ENCODE measurements at regions not wholly inside any gene's neighbourhood (a gene's known extent, or its start where the extent isn't known, plus 50 kb on each side); places are given as distances from the start of the nearest gene placed in this dataset.

- Histone ChIP-seq H3K9me3 (ENCODE audit: insufficient read depth, low read depth, low read length) (no peaks in the 10 kb centered on the region), H3K4me2 (ENCODE audit: low read length) (no peak overlapping the region), H3K79me2 (ENCODE audit: control insufficient read depth, insufficient read depth, low read length, poor library complexity) (no peaks in the 10 kb centered on the region), H3K4me3 (ENCODE audit: low read depth, low read length) (no peak overlapping the region), H2AK5ac (ENCODE audit: low read length) (no peak overlapping the region), H4K12ac (ENCODE audit: low read depth, low read length) (no peak overlapping the region), H3K4me1 (ENCODE audit: control insufficient read depth in 1 of 2, insufficient read depth in 2 of 2, low read length in 2 of 2) (no peaks in the 10 kb centered on the region), H2BK12ac (ENCODE audit: low read length) (no peak overlapping the region), H3K27me3 (ENCODE audit: insufficient read depth, low read length) (no peaks in the 10 kb centered on the region), H4K8ac (ENCODE audit: low read depth, low read length) (no peak overlapping the region), H3K36me3 (ENCODE audit: control insufficient read depth in 1 of 2, insufficient read depth in 2 of 2, low read length in 2 of 2) (no peaks in the 10 kb centered on the region), H3K79me1 (ENCODE audit: low read length) (no peaks in the 10 kb centered on the region), H3K27ac (ENCODE audit: low read depth, low read length) (no peak overlapping the region), H3K18ac (ENCODE audit: low read length) (no peak overlapping the region), H3K9ac (ENCODE audit: low read length) (no peak overlapping the region), H3K23ac (ENCODE audit: low read length) (no peak overlapping the region), H2BK5ac (ENCODE audit: low read depth, low read length, poor library complexity) (no peak overlapping the region), H2AFZ (ENCODE audit: insufficient read depth, low read length, poor library complexity) (no peak overlapping the region), H4K91ac (ENCODE audit: low read depth, low read length) (no peak overlapping the region), H3K14ac (ENCODE audit: low read length) (no peak overlapping the region), H2BK120ac (ENCODE audit: insufficient read depth, low read length, poor library complexity) (no peak overlapping the region), H3K4ac (ENCODE audit: low read depth, low read length) (no peak overlapping the region)
- DNase-seq, result no peak
- no CpG with 5 or more reads among the region's 3 CpGs for WGBS (ENCODE audit: extremely low coverage, insufficient coverage, insufficient read length)
Observed at GRCh38 chr2:228387776-228388175, 206.3 kb upstream of the SPHKAP start.

- Histone ChIP-seq H3K18ac (ENCODE audit: low read length) (no peak overlapping the region), H2AFZ (ENCODE audit: insufficient read depth, low read length, poor library complexity) (no peak overlapping the region), H3K27ac (ENCODE audit: low read depth, low read length) (no peak overlapping the region), H3K4me3 (ENCODE audit: low read depth, low read length) (no peak overlapping the region), H3K14ac (ENCODE audit: low read length) (no peak overlapping the region), H3K27me3 (ENCODE audit: insufficient read depth, low read length) (no peaks in the 10 kb centered on the region), H2BK5ac (ENCODE audit: low read depth, low read length, poor library complexity) (no peak overlapping the region), H3K79me1 (ENCODE audit: low read length) (no peaks in the 10 kb centered on the region), H4K91ac (ENCODE audit: low read depth, low read length) (no peak overlapping the region), H3K9me3 (ENCODE audit: insufficient read depth, low read depth, low read length) (no peaks in the 10 kb centered on the region), H2BK12ac (ENCODE audit: low read length) (no peak overlapping the region), H3K9ac (ENCODE audit: low read length) (no peak overlapping the region), H4K12ac (ENCODE audit: low read depth, low read length) (no peak overlapping the region), H3K4ac (ENCODE audit: low read depth, low read length) (no peak overlapping the region), H3K4me2 (ENCODE audit: low read length) (no peak overlapping the region), H3K36me3 (ENCODE audit: control insufficient read depth in 1 of 2, insufficient read depth in 2 of 2, low read length in 2 of 2) (no peaks in the 10 kb centered on the region), H2BK120ac (ENCODE audit: insufficient read depth, low read length, poor library complexity) (no peak overlapping the region), H3K79me2 (ENCODE audit: control insufficient read depth, insufficient read depth, low read length, poor library complexity) (no peaks in the 10 kb centered on the region), H4K8ac (ENCODE audit: low read depth, low read length) (no peak overlapping the region), H3K4me1 (ENCODE audit: control insufficient read depth in 1 of 2, insufficient read depth in 2 of 2, low read length in 2 of 2) (no peaks in the 10 kb centered on the region), H3K23ac (ENCODE audit: low read length) (no peak overlapping the region), H2AK5ac (ENCODE audit: low read length) (no peak overlapping the region)
- WGBS (ENCODE audit: extremely low coverage, insufficient coverage, insufficient read length), result no CpG with 5 or more reads among the region's 3 CpGs
- DNase-seq, result no peak
Observed at GRCh38 chr2:228378696-228379425, 197.4 kb upstream of the SPHKAP start.

GRCh38 chr2:228378233-228378632 is 196.7 kb upstream of the SPHKAP start:
- Histone ChIP-seq H3K18ac (ENCODE audit: low read length) (no peak overlapping the region), H2AFZ (ENCODE audit: insufficient read depth, low read length, poor library complexity) (no peak overlapping the region), H3K4me3 (ENCODE audit: low read depth, low read length) (no peak overlapping the region), H3K4me1 (ENCODE audit: control insufficient read depth in 1 of 2, insufficient read depth in 2 of 2, low read length in 2 of 2) (no peaks in the 10 kb centered on the region), H4K12ac (ENCODE audit: low read depth, low read length) (no peak overlapping the region), H3K27ac (ENCODE audit: low read depth, low read length) (no peak overlapping the region), H3K36me3 (ENCODE audit: control insufficient read depth in 1 of 2, insufficient read depth in 2 of 2, low read length in 2 of 2) (no peaks in the 10 kb centered on the region), H4K8ac (ENCODE audit: low read depth, low read length) (no peak overlapping the region), H2BK5ac (ENCODE audit: low read depth, low read length, poor library complexity) (no peak overlapping the region), H3K4me2 (ENCODE audit: low read length) (no peak overlapping the region), H3K79me2 (ENCODE audit: control insufficient read depth, insufficient read depth, low read length, poor library complexity) (no peaks in the 10 kb centered on the region), H3K9me3 (ENCODE audit: insufficient read depth, low read depth, low read length) (no peaks in the 10 kb centered on the region), H3K79me1 (ENCODE audit: low read length) (no peaks in the 10 kb centered on the region), H3K14ac (ENCODE audit: low read length) (no peak overlapping the region), H2BK120ac (ENCODE audit: insufficient read depth, low read length, poor library complexity) (no peak overlapping the region), H2AK5ac (ENCODE audit: low read length) (no peak overlapping the region), H3K23ac (ENCODE audit: low read length) (no peak overlapping the region), H3K4ac (ENCODE audit: low read depth, low read length) (no peak overlapping the region), H3K9ac (ENCODE audit: low read length) (no peak overlapping the region), H2BK12ac (ENCODE audit: low read length) (no peak overlapping the region), H3K27me3 (ENCODE audit: insufficient read depth, low read length) (no peaks in the 10 kb centered on the region), H4K91ac (ENCODE audit: low read depth, low read length) (no peak overlapping the region)
- WGBS (ENCODE audit: extremely low coverage, insufficient coverage, insufficient read length), result no CpG with 5 or more reads among the region's 2 CpGs
- DNase-seq, result no peak

GRCh38 chr2:228377533-228377932 is 196.0 kb upstream of the SPHKAP start:
- H4K91ac ChIP-seq (ENCODE audit: low read depth, low read length), result no peak overlapping the region
- H2BK12ac ChIP-seq (ENCODE audit: low read length), result no peak overlapping the region
- no peaks in the 10 kb centered on the region for H3K79me1 ChIP-seq (ENCODE audit: low read length)
- no peak overlapping the region for H3K4ac ChIP-seq (ENCODE audit: low read depth, low read length)
- H3K23ac ChIP-seq (ENCODE audit: low read length), result no peak overlapping the region
- no peaks in the 10 kb centered on the region for H3K79me2 ChIP-seq (ENCODE audit: control insufficient read depth, insufficient read depth, low read length, poor library complexity)
- no peaks in the 10 kb centered on the region for H3K9me3 ChIP-seq (ENCODE audit: insufficient read depth, low read depth, low read length)
- no peaks in the 10 kb centered on the region for H3K27me3 ChIP-seq (ENCODE audit: insufficient read depth, low read length)
- WGBS (ENCODE audit: extremely low coverage, insufficient coverage, insufficient read length), result no CpG with 5 or more reads among the region's 6 CpGs
- no peaks in the 10 kb centered on the region for H3K4me1 ChIP-seq (ENCODE audit: control insufficient read depth in 1 of 2, insufficient read depth in 2 of 2, low read length in 2 of 2)
- H4K12ac ChIP-seq (ENCODE audit: low read depth, low read length), result no peak overlapping the region
- DNase-seq, result no peak
- H3K14ac ChIP-seq (ENCODE audit: low read length), result no peak overlapping the region
- H3K36me3 ChIP-seq (ENCODE audit: control insufficient read depth in 1 of 2, insufficient read depth in 2 of 2, low read length in 2 of 2), result no peaks in the 10 kb centered on the region
- no peak overlapping the region for H4K8ac ChIP-seq (ENCODE audit: low read depth, low read length)
- no peak overlapping the region for H3K9ac ChIP-seq (ENCODE audit: low read length)
- no peak overlapping the region for H2BK5ac ChIP-seq (ENCODE audit: low read depth, low read length, poor library complexity)
- no peak overlapping the region for H3K18ac ChIP-seq (ENCODE audit: low read length)
- H2AK5ac ChIP-seq (ENCODE audit: low read length), result no peak overlapping the region
- H2BK120ac ChIP-seq (ENCODE audit: insufficient read depth, low read length, poor library complexity), result no peak overlapping the region
- H2AFZ ChIP-seq (ENCODE audit: insufficient read depth, low read length, poor library complexity), result no peak overlapping the region
- no peak overlapping the region for H3K4me3 ChIP-seq (ENCODE audit: low read depth, low read length)
- H3K4me2 ChIP-seq (ENCODE audit: low read length), result no peak overlapping the region
- no peak overlapping the region for H3K27ac ChIP-seq (ENCODE audit: low read depth, low read length)

Data from trophoblast cell (in vitro differentiated cells and primary cell).